ENCODE measurements at regions not wholly inside any gene's neighbourhood (a gene's known extent, or its start where the extent isn't known, plus 50 kb on each side); places are given as distances from the start of the nearest gene placed in this dataset.
A peak's percentile ranks its signal among the peaks of the same experiment; 100 is the strongest.
"Not testable (repeated sequence)": the region's sequence is repeated elsewhere in the genome, so short reads cannot be mapped to it uniquely, and the experiment has no call there.

GRCh38 chr3:195669310-195669709 is 51.5 kb upstream of the MUC20 start:
- DNase-seq; in situ Hi-C loops (cut with MboI; ENCODE audit: low pct_unique_long_range_greater_than_20kb, low sequenced_read_pairs): not testable (repeated sequence)

- DNase-seq; in situ Hi-C loops (cut with MboI; ENCODE audit: low pct_unique_long_range_greater_than_20kb, low sequenced_read_pairs): not testable (repeated sequence)
These were observed 52.5 kb upstream of the MUC20 start for GRCh38 chr3:195668131-195668766.

- in situ Hi-C loops (cut with MboI; ENCODE audit: low pct_unique_long_range_greater_than_20kb, low sequenced_read_pairs); DNase-seq: not testable (repeated sequence)
These were observed 55.5 kb upstream of the MUC20 start for GRCh38 chr3:195665311-195665710.

GRCh38 chr3:195664131-195664530 is 56.6 kb upstream of the MUC20 start:
- DNase-seq; in situ Hi-C loops (cut with MboI; ENCODE audit: low pct_unique_long_range_greater_than_20kb, low sequenced_read_pairs): not testable (repeated sequence)

- in situ Hi-C loops (cut with MboI; ENCODE audit: low pct_unique_long_range_greater_than_20kb, low sequenced_read_pairs); DNase-seq: not testable (repeated sequence)
These were observed 61.6 kb upstream of the MUC20 start for GRCh38 chr3:195659136-195659533.

GRCh38 chr3:195658381-195659135 is 62.2 kb upstream of the MUC20 start:
- DNase-seq; in situ Hi-C loops (cut with MboI; ENCODE audit: low pct_unique_long_range_greater_than_20kb, low sequenced_read_pairs): not testable (repeated sequence)

- in situ Hi-C loops (cut with MboI; ENCODE audit: low pct_unique_long_range_greater_than_20kb, low sequenced_read_pairs): not testable (repeated sequence)
- peak; percentile 75 for DNase-seq
These were observed 63.1 kb upstream of the MUC20 start for GRCh38 chr3:195657475-195658372.

GRCh38 chr3:195656091-195656490 is 64.7 kb upstream of the MUC20 start:
- in situ Hi-C loops (cut with MboI; ENCODE audit: low pct_unique_long_range_greater_than_20kb, low sequenced_read_pairs): not testable (repeated sequence)

GRCh38 chr3:195654746-195655145 is 66.0 kb upstream of the MUC20 start:
- in situ Hi-C loops (cut with MboI; ENCODE audit: low pct_unique_long_range_greater_than_20kb, low sequenced_read_pairs): not testable (repeated sequence)

More at GRCh38 chr3:195656091-195656490, 64.7 kb upstream of the MUC20 start:
- not testable (repeated sequence) for DNase-seq

GRCh38 chr3:195654138-195654537 is 66.6 kb upstream of the MUC20 start:
- in situ Hi-C loops (cut with MboI; ENCODE audit: low pct_unique_long_range_greater_than_20kb, low sequenced_read_pairs): not testable (repeated sequence)

More at GRCh38 chr3:195654746-195655145, 66.0 kb upstream of the MUC20 start:
- not testable (repeated sequence) for DNase-seq

GRCh38 chr3:195653641-195654040 is 67.1 kb upstream of the MUC20 start:
- in situ Hi-C loops (cut with MboI; ENCODE audit: low pct_unique_long_range_greater_than_20kb, low sequenced_read_pairs); DNase-seq: not testable (repeated sequence)

More at GRCh38 chr3:195654138-195654537, 66.6 kb upstream of the MUC20 start:
- DNase-seq: not testable (repeated sequence)

GRCh38 chr3:195647912-195648702 is 64.4 kb upstream of the APOD start:
- DNase-seq; in situ Hi-C loops (cut with MboI; ENCODE audit: low pct_unique_long_range_greater_than_20kb, low sequenced_read_pairs): not testable (repeated sequence)

GRCh38 chr3:195645872-195646271 is 62.1 kb upstream of the APOD start:
- in situ Hi-C loops (cut with MboI; ENCODE audit: low pct_unique_long_range_greater_than_20kb, low sequenced_read_pairs): not testable (repeated sequence)

GRCh38 chr3:195643245-195643644 is 59.5 kb upstream of the APOD start:
- in situ Hi-C loops (cut with MboI; ENCODE audit: low pct_unique_long_range_greater_than_20kb, low sequenced_read_pairs); DNase-seq: not testable (repeated sequence)

More at GRCh38 chr3:195645872-195646271, 62.1 kb upstream of the APOD start:
- not testable (repeated sequence) for DNase-seq

GRCh38 chr3:195642311-195642710 is 58.6 kb upstream of the APOD start:
- in situ Hi-C loops (cut with MboI; ENCODE audit: low pct_unique_long_range_greater_than_20kb, low sequenced_read_pairs); DNase-seq: not testable (repeated sequence)

- in situ Hi-C loops (cut with MboI; ENCODE audit: low pct_unique_long_range_greater_than_20kb, low sequenced_read_pairs); DNase-seq: not testable (repeated sequence)
These were observed 54.7 kb upstream of the APOD start for GRCh38 chr3:195638456-195638855.

- DNase-seq; in situ Hi-C loops (cut with MboI; ENCODE audit: low pct_unique_long_range_greater_than_20kb, low sequenced_read_pairs): not testable (repeated sequence)
These were observed 53.9 kb upstream of the APOD start for GRCh38 chr3:195637473-195638233.

- in situ Hi-C loops (cut with MboI; ENCODE audit: low pct_unique_long_range_greater_than_20kb, low sequenced_read_pairs): not testable (repeated sequence)
These were observed 53.3 kb upstream of the APOD start for GRCh38 chr3:195637011-195637410.

More at GRCh38 chr3:195637011-195637410, 53.3 kb upstream of the APOD start:
- DNase-seq: not testable (repeated sequence)
